NCI-H1092 (cell line): ENCODE measurements at regions not wholly inside any gene's neighbourhood (a gene's known extent, or its start where the extent isn't known, plus 50 kb on each side); places are given as distances from the start of the nearest gene placed in this dataset.

Experiments
- DNase-seq: peaks from one replicate; lab custom pipeline; 2025; lab: John Stamatoyannopoulos, UW

DNA sequence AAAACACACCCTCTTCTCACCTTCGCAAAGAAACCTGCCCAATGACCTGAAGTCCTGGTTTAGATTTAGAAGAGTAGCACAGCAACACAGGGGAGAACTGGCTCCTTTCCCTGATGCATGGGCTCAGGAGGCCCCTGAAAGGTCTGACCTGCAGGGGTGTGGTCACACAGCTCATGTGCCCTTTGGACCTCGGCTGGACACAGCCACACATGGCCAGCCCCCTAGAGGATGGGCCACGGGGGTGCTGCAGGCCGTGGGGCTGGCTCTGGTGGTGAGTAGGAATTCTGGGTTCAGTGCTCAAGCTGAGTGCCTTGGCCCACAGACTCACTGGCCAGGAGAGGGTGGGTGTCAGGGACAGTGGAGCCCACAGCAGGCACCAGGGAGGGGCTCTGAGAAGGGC, 118.5 kb upstream of the ADCY1 start:
- DNase-seq: no peak

DNA sequence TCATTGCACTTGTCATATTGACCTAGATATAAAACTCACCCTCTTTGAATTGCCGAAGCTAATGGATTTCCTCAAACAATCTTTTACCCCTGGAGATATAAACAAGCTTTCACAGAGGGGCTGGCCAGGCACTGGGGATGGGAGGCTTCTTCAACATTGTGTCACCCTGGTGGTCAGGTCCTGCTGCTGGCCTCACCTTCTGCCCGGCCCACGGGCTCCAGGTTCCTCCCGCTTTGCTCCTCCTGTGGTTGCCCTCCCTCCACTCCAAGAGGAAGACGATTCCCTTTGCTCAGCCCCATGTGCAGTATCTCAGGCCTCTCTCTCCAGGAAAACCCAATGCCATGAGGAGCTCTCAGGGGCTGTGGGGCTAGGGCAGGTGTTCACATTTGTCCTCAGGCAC, 118.1 kb upstream of the ADCY1 start:
- DNase-seq: no peak

DNA sequence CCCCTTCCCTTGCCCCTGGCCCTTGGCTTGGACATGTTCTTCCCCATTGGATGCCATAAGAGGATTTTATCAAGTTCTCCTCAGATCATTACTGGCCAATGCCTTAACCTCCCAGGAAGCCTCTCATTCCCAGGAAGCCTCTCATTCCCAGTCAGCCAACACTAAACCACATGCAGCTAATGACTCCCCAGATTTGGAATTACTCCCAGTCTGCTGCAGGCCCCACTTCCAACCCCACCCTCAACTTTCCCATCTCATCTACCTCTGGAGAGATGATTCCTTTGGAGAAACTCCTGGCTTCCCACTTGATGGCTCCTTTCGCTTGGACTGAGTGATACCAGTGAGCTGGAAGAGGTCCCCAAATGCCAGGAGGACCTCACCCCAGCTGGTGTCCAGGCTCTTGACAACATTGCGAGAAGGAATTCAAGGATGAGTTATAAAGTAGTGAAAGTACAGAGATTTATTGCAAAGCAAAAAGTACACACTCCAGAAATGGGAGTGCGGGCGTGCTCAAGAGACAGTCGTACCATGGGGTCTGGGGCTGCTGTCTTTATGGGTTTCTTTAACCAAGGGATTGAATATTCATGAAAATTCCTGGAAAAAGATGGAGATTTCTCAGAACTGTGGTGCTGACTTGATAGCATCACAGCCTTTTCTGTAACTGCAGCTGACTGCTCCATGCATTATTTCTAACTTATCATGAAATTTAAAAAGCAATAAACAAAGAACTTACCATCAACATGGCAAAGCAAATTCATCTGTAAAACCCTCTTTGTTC, 117.2 kb upstream of the ADCY1 start:
- DNase-seq: no peak

DNA sequence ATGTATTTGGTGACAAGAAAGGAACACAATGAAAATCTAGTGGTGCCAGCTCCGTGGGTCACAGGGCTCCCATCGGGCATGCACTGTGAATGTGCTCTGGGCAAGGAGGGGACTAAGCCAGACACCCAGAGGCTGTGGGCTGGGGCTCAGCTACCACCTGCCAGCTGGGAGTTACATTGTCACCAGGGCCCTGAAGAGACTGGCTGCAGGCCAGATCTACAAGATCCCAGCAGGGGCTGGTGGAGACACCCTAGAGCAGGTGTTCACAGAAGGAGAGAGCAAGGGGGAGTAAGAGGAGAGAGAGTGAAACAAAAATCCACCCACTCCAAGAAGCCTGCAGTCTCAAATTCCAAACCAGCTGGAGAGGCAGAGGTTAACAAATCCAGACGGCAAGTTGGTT, 116.6 kb upstream of the ADCY1 start:
- DNase-seq: peak; percentile 96

DNA sequence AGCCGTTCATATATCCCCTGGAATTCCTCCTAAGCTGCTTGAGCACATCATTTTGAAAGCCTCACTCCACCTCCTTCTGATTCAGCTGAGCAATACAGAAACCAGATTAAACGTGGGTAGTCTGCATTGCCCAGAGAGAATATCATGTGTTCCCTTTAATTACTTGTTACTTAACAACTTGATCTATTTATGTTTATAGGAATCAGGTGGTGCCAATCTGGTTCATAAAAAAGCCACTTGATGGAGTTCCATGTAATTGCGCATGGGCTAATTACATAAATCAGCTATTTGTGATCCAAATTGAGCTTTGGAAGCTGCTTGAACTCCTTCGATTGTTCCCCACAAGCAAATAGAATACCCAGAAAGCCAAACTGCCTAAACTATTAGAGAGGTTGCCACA, 114.7 kb upstream of the ADCY1 start:
- no peak for DNase-seq

DNA sequence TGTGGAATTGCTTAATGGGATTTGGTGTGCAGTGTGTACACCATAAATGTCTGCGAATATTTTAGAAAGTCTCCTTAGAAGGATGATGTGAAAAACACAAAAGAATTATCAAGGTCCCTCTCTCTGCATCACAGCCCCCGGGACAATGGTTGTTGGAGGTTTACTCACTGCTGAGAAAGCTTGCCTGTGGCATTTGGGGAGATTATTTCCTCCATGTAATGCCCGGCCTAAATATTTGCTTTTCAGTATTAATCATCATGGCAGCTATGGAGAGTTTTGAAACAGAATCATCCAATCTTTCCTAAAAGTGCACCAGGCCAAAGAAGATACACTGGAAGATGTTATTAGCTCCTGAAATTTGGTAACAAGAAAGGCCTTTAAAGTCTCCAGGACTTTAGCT, 113.8 kb upstream of the ADCY1 start:
- DNase-seq: no peak

DNA sequence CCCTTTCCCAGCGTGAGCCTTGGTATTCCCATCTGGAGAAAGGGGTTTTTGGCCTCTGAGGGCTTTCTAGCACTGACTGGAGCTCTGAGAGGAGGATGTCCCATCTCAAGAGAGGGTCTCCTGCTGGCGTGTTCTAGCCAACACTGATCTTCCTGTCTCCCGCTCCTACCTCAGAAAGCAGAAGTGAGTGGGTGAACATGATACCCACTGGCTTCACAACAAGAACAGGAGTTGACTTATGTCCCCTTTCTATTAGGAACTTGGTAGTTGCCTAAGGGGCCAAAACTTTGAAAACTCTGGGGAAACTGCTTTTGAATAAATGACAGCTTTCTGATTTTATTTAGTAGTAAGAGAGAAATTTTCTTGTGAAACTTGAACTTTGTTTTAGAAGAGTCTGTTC, 113.1 kb upstream of the ADCY1 start:
- no peak for DNase-seq

DNA sequence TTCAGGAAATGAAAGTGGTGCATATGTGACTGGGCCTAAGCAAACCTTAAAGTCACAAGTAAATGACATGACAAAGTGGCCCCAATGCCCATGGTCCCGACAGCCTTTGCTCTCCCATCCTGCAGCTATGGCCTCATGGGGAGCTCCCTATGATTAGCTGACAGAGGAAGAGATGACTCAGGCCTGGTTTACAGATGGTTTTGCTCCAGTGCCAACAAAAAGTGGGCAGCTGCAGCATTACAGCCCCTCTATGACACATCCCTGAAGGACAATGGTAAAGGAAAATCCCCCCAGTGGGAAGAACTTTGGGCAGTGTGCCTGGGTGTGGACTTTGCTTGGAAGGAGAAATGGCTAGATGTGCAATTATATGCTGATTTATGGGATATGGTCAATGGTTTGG, 105.1 kb upstream of the ADCY1 start:
- DNase-seq: no peak

DNA sequence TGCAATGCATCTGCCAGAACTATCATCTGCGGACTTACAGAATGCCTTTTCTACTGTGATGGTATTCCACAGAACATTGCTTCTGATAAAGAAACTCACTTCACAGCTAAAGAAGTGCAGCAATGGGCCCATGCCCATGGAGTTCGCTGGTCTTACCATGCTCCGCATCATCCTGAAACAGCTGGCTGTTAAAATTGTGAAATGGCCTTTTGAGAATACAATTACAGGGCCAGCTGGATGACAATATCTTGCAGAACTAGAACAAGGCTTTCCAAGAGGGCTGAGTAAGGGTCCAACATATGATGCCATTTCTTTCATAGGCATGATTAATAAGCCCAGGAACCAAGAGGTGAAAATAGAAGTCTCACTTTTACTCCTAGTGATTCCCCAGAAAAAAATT, 104.1 kb upstream of the ADCY1 start:
- DNase-seq: no peak

DNA sequence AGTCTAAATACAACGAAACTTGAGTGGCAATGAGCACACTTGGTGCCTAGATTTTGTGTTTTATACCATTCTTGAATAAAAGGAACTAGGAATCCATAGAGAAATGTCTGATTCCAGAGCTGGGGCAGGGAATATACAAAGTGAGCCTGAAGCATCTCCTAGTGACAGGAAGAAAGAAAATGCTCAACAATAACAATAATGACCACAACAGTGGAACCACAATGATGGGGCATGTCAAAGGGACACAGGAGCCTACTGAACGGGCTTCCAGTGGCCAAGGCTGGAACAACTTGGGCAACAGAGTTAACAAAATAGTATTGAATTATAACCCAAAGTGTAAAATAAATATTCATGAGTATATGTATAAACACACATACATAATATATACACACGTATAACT, 94.4 kb upstream of the ADCY1 start:
- DNase-seq: no peak

DNA sequence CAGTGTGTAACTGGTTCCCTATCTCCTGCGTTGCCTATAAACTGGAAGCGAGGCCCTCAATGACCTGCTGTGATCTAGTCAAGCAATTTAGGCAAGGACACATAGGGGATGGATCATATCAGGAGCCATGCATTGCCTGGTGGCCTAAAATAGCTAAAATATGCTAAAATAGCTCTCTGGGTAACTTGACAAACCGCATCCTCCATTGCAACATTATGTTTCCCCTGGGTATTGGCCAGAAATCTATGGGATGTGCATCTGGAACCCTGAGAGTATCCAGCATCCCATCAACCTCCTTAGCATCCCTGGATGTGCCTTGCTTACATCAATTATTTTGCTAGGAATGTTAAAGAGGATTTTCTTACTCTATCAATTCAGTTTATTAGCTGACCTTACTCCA, 91.7 kb upstream of the ADCY1 start:
- no peak for DNase-seq

DNA sequence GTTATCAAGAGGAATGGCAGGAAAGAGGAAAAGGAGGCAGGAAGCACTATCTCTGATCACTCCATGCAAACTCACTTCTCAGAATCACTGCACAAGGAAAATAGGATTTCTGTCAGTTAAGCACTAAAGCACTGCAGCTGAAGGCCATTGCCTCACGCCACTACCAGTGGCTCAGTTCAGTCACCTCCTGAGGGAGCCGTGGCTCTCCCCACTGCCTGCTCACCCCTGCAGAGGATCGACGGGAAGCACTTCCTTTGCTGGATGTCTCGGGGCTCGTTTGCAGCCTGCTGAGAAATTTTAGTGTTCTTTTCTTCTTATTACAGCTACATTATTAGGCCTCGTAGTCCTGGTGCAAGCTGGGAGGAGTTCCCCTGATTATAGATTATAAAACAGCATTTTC, 90.1 kb upstream of the ADCY1 start:
- DNase-seq: no peak

DNA sequence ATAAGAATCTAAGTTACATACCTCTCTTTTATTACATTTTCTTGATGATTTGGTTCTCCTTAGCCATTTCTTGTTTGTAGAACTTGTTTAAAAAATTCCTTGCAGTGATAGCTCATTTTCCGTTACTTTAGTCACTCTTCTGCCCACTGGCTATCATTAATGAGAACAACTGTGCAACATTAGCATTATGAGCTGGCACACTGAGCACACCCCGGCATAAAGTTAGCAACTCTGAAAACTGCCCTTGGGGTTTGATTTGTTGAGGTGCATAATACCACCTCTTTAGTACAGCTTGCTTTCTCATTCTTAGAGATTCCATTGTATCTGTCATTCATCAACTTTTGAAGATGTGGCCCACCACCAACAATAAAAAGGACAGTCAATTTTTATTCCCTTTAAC, 87.6 kb upstream of the ADCY1 start:
- no peak for DNase-seq

DNA sequence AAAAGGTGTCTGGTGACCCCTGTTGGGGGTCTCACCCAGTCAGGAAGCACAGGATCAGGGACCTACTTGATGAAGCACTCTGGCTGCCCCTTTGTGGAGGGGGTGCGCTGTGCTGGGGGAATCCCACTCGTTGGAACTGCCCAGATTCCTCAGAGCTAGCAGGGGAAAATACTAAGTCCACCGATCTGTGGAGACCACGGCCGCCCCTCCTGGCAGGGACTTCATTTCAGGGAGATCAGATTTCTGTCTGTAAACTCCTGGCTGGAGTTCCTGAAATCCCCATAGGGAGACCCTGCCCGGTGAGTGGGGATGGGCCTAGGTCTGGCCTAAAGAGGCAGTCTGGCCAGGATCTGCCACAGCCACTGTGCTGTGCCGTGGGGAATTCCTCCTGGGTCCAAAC, 79.3 kb upstream of the ADCY1 start:
- no peak for DNase-seq

DNA sequence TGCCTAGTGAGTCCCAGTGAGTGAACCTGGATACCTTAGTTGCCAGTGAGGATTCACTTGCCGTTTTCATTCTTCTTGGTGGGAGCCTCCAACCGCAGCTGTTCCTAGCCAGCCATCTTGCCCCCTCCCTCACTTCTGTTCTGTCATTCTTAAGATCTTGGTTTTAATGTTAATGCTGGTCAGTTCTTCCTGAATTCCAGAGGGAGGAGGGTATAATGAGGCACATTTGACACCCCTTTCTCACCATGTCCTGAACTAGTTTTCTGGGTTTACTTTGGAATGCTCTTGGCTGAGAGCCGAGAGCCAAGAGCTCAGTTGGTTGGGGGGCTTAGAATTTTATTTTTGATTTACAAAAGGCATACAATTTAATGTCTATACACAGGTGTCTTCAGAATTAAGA, 78.5 kb upstream of the ADCY1 start:
- no peak for DNase-seq

DNA sequence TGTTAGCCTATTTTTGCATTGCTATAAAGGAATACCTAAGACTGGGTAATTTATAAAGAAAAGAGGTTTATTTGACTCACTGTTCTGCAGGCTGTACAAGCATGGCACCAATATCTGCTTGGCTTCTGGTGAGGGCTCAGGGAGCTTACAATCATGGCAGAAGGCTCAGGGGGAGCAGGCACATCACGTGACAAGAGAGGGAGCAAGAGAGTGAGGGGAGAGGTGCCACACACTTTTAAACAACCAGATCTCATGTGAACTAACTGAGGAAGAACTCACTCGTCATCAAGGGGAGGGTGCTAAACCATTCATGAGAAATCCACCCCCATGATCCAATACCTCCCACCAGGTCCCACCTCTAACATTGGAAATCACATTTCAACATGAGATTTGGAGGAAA, 73.9 kb upstream of the ADCY1 start:
- DNase-seq: no peak

DNA sequence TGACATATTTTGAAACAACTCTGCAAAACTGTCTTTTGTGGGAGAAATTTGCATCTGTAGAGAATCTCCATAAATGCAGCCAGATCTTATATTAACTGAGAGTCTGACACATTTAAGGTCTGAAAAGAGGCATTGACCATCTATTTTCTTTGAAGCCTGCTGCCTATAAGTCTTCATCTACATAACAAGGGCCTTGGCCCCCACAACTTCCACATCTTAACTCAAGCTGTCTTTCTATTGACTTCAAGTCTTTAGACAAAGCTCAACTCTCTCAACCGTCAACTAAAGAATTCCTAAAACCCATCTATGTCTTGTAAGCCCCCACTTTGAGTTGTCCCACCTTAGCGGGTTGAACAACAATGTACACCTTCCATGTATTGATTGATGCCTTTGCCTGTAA, 72.4 kb upstream of the ADCY1 start:
- no peak for DNase-seq

DNA sequence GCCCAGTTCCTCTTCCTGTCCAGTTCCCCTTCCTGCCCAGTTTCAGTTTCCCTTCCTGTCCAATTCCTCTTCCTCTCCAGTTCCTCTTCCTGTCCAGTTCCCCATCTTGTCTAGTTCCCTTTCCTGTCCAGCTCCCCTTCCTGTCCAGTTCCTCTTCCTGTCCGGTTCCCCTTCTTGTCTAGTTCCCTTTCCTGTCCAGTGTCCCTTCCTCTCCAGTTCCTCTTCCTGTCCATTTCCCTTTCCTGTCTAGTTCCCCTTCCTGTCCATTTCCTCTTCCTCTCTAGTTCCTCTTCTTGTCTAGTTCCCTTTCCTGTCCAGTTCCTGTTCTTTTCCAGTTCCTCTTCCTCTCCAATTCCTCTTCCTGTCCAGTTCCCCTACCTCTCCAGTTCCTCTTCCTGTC, 68.1 kb upstream of the ADCY1 start:
- no peak for DNase-seq

DNA sequence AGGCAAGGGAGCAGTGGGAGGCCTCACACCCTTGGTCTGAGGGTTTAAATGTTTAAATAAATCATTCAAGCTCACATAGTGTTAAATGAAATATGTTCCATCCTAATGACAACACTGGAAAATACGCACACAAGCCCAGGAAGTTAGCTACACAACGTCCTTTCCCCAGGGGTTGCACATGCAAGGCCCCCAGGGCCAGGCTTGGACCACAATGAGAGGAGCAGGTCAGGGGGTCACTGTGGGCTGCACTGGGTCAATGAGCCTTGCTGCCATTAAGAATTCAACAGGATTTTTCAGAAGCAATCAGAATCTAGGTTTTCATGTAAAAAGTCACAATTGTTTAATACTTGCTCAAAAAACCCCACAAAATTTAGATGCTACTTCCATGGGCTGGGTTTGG, 64.9 kb upstream of the ADCY1 start:
- DNase-seq: no peak

DNA sequence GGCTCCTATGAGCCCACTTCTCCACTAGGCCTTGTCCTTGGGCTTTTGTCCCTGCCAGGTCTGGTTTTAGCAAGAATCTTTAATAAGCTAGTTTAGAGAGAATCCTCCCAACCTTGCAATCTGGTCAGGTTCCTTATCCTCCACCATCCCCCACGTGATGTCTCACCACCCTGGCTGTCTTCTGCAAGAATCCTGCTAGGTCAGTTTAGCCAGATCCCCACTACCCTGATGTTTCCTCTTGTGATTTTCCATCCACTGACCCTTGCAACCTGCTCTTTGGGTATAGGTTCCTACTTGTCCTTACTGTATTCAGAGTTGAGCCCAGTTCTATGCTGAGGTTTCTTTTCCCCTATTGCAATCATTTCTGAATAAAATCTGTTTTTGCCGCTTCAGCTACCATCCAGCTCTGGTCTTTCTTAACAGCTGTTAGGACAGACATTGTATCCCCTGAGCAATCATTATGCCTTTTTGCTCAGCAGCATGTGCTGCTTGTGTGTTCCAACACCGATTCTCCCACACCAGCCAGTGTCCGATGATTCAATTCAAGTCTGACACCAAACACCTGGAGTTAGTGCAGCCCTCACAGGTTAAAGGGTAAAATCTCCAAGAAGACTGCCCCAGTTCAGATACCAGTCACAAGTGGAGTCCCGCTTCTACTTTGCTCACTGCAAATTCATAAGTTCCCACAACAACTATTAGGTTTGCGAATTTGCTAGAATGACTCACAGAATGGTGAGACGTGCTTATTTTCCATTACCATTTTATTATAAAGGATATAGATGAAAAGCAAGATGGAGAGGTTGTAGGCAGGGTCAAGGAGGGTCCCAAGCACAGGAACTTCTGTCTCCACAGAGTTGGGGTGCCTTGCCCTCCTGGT, 62.2 kb upstream of the ADCY1 start:
- DNase-seq: no peak

DNA sequence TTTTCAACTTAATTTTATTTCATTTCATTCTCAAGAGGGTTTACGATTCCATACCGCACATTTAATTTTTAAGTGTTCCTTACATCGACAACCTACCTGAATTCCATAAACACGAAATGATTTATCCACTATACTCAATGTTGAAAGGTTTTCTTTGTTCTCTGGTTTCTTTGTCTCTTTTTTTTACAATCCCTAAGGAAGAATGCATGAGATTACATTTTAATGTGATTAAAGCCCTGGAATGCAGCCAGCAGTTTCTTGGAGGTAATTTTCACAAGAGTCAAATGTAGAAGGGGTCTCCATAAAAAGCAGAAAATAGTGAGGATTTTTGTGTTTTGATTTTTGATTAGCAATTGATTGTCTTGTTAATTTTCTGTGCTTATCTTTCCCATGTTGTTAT, 59.2 kb upstream of the ADCY1 start:
- no peak for DNase-seq

DNA sequence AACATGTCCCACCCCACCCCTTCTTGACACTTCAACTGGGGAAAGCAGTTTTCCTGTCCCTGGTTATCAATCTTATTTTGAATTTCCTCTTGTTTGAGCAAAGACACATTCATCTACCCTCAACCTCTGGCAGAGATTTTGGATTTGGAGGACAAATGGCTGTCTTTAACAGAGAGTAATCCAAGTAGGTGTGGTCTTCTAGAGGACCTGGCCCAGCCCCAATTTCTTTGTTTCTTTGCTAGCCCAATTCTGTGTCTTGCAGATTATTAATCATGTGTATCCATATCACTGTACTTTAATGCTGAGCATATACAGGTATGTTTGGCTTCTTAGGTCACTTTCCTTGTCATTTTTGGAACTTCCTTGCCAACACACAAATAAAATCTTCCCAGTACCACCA, 58.8 kb upstream of the ADCY1 start:
- peak; percentile 12 for DNase-seq
